Large intestine (tissue), 3 donors: ENCODE measurements at regions not wholly inside any gene's neighbourhood (a gene's known extent, or its start where the extent isn't known, plus 50 kb on each side); places are given as distances from the start of the nearest gene placed in this dataset.

Experiments used
- DNase-seq, 2 donors: peaks; one replicate each; pipeline versions ENCODE4 v3.0.0 to v3.0.0-alpha.2; 2013
- H3K27ac ChIP-seq: one replicate; pipeline ENCODE4 v1.5.1; 2013; ENCODE audit warnings: low read length
- H3K27me3 ChIP-seq: 2 replicates; pipeline ENCODE4 v1.6.1; 2013; ENCODE audit warnings: low read length; ENCODE audit not compliant: control insufficient read depth, insufficient read depth
- H3K36me3 ChIP-seq: 2 replicates; pipeline ENCODE4 v1.6.1; 2013; ENCODE audit warnings: low read length; ENCODE audit not compliant: control insufficient read depth, insufficient read depth
- H3K4me1 ChIP-seq: one replicate; pipeline ENCODE4 v1.6.1; 2013; ENCODE audit warnings: low read length; ENCODE audit not compliant: control insufficient read depth, insufficient read depth
- H3K4me3 ChIP-seq: one replicate; pipeline ENCODE4 v1.5.1; 2013; ENCODE audit warnings: low read length
- H3K9me3 ChIP-seq: one replicate; pipeline ENCODE4 v1.6.1; 2013; ENCODE audit warnings: mild to moderate bottlenecking, low read depth, low read length, moderate library complexity; ENCODE audit not compliant: control insufficient read depth
- WGBS: methylation state at CpG from one replicate; pipeline ENCODE4 v1.1.5; 2013; ENCODE audit warnings: low lambda C conversion rate; ENCODE audit not compliant: insufficient coverage; 5-methylcytosine and 5-hydroxymethylcytosine counted together

- H3K4me1 ChIP-seq: no peaks in the 10 kb centered on the region
- no peaks in the 10 kb centered on the region for H3K27me3 ChIP-seq
- WGBS: no CpG with 5 or more reads among the region's 2 CpGs
- no peaks in the 10 kb centered on the region for H3K9me3 ChIP-seq
- no peak for DNase-seq
- no peaks in the 10 kb centered on the region for H3K36me3 ChIP-seq
- H3K27ac ChIP-seq: no peak overlapping the region
- H3K4me3 ChIP-seq: no peak overlapping the region
Measured at GRCh38 chr7:46685051-46685450, 764.0 kb upstream of the IGFBP3 start.

GRCh38 chr7:46682836-46683624, 762.0 kb upstream of the IGFBP3 start:
- DNase-seq: no peak
- Histone ChIP-seq H3K4me3 (no peak overlapping the region), H3K36me3 (no peaks in the 10 kb centered on the region), H3K27ac (no peak overlapping the region), H3K27me3 (no peaks in the 10 kb centered on the region), H3K4me1 (no peaks in the 10 kb centered on the region), H3K9me3 (no peaks in the 10 kb centered on the region)
- WGBS: no CpG with 5 or more reads among the region's 7 CpGs

- Histone ChIP-seq H3K27ac (no peak overlapping the region), H3K9me3 (no peaks in the 10 kb centered on the region), H3K4me1 (no peaks in the 10 kb centered on the region), H3K36me3 (no peaks in the 10 kb centered on the region), H3K27me3 (no peaks in the 10 kb centered on the region), H3K4me3 (no peak overlapping the region)
- DNase-seq: no peak
- WGBS: no CpG with 5 or more reads among the region's 12 CpGs
Measured at GRCh38 chr7:46681865-46682503, 760.9 kb upstream of the IGFBP3 start.

- Histone ChIP-seq H3K27me3 (no peaks in the 10 kb centered on the region), H3K4me3 (no peak overlapping the region), H3K9me3 (no peaks in the 10 kb centered on the region), H3K27ac (peak overlapping the region; percentile 8), H3K4me1 (no peaks in the 10 kb centered on the region), H3K36me3 (no peaks in the 10 kb centered on the region)
- WGBS: 83% methylated on average over 1 of the region's 7 CpGs
- DNase-seq: peak; percentile 21 to 50
Measured at GRCh38 chr7:46680147-46680546, 759.1 kb upstream of the IGFBP3 start.

GRCh38 chr7:46679671-46680070, 758.6 kb upstream of the IGFBP3 start:
- Histone ChIP-seq H3K9me3 (no peaks in the 10 kb centered on the region), H3K27me3 (no peaks in the 10 kb centered on the region), H3K36me3 (no peaks in the 10 kb centered on the region), H3K4me3 (no peak overlapping the region), H3K4me1 (no peaks in the 10 kb centered on the region), H3K27ac (peak overlapping the region; percentile 8)
- no peak for DNase-seq

GRCh38 chr7:46678421-46678820, 757.3 kb upstream of the IGFBP3 start:
- Histone ChIP-seq H3K4me1 (no peaks in the 10 kb centered on the region), H3K27me3 (no peaks in the 10 kb centered on the region), H3K27ac (no peak overlapping the region), H3K36me3 (no peaks in the 10 kb centered on the region), H3K9me3 (no peaks in the 10 kb centered on the region), H3K4me3 (no peak overlapping the region)
- no peak for DNase-seq
- 71% methylated on average over 1 of the region's 2 CpGs for WGBS

- H3K27ac ChIP-seq: no peak overlapping the region
- no peaks in the 10 kb centered on the region for H3K4me1 ChIP-seq
- 93% methylated on average over 3 of the region's 4 CpGs for WGBS
Measured at GRCh38 chr7:46675456-46675855, 754.4 kb upstream of the IGFBP3 start.

GRCh38 chr7:46672861-46673260, 751.8 kb upstream of the IGFBP3 start:
- Histone ChIP-seq H3K27me3 (no peaks in the 10 kb centered on the region), H3K27ac (no peak overlapping the region), H3K9me3 (no peaks in the 10 kb centered on the region), H3K4me3 (no peak overlapping the region), H3K4me1 (no peaks in the 10 kb centered on the region), H3K36me3 (no peaks in the 10 kb centered on the region)
- 75% methylated on average over 1 of the region's 2 CpGs for WGBS
- DNase-seq: no peak

More at GRCh38 chr7:46675456-46675855, 754.4 kb upstream of the IGFBP3 start:
- Histone ChIP-seq H3K9me3 (no peaks in the 10 kb centered on the region), H3K36me3 (no peaks in the 10 kb centered on the region), H3K27me3 (no peaks in the 10 kb centered on the region), H3K4me3 (no peak overlapping the region)
- DNase-seq: no peak

- no peak for DNase-seq
- WGBS: no CpG with 5 or more reads among the region's 1 CpG
- Histone ChIP-seq H3K27ac (no peak overlapping the region), H3K9me3 (no peaks in the 10 kb centered on the region), H3K27me3 (no peaks in the 10 kb centered on the region), H3K4me1 (no peaks in the 10 kb centered on the region), H3K4me3 (no peak overlapping the region), H3K36me3 (no peaks in the 10 kb centered on the region)
Measured at GRCh38 chr7:46671108-46671769, 750.2 kb upstream of the IGFBP3 start.

GRCh38 chr7:46669028-46669427, 748.0 kb upstream of the IGFBP3 start:
- no peak for DNase-seq
- no CpG with 5 or more reads among the region's 4 CpGs for WGBS
- no peaks in the 10 kb centered on the region for H3K36me3 ChIP-seq
- H3K27me3 ChIP-seq: no peaks in the 10 kb centered on the region
- no peak overlapping the region for H3K27ac ChIP-seq
- no peak overlapping the region for H3K4me3 ChIP-seq
- no peaks in the 10 kb centered on the region for H3K9me3 ChIP-seq
- no peaks in the 10 kb centered on the region for H3K4me1 ChIP-seq
